HepG2 (cell line): ENCODE measurements at regions not wholly inside any gene's neighbourhood (a gene's known extent, or its start where the extent isn't known, plus 50 kb on each side); places are given as distances from the start of the nearest gene placed in this dataset.

Experiments used
- ATAC-seq: fragments of 200-7000 bp; cut with Tn5 transposase; 3 replicates; pipeline ENCODE4 v1.9.1; 2020; ENCODE audit warnings: mild to moderate bottlenecking, moderate library complexity
- BruUV-seq: library from RNA; stranded (reverse); fragments of 400-500 nt; replicated peaks from 2 replicates; lab custom pipeline; 2021; lab: Mats Ljungman, UMichigan
- CTCF ChIA-PET: fragments of 300-600 bp; formaldehyde crosslinking; extraction: SDS; loops from one replicate; lab custom pipeline; 2021; ENCODE audit warnings: low total read pairs, inconsistent platforms, low intra/inter-chr PET ratio; lab: Yijun Ruan, JAX
- POLR2A ChIA-PET: fragments of 350-600 bp; sonication (Branson Sonifier 250); formaldehyde crosslinking; loops from one replicate; lab custom pipeline; 2020; ENCODE audit warnings: antibody characterized with exemption, inconsistent platforms; lab: Yijun Ruan, JAX
- DNase-seq: peaks from one replicate; pipeline ENCODE4 v3.0.0-alpha.2; 2015; ENCODE audit warnings: low spot score
- FAIRE-seq: peaks from 3 replicates; lab custom pipeline; 2011; peaks lifted over from hg19 to GRCh38; lab: Jason Lieb, UNC
- H2AFZ ChIP-seq: one replicate; pipeline ENCODE4 v1.6.1; 2011; ENCODE audit warnings: low read length, inconsistent platforms
- H3K27ac ChIP-seq: fragments of 300-600 bp; 3 replicates; pipeline ENCODE4 v1.8.0; 2011; ENCODE audit warnings: mixed run types, mild to moderate bottlenecking, mixed read lengths, low read length, inconsistent platforms; ENCODE audit not compliant: insufficient read depth; ENCODE audit errors: extremely low read length
- H3K27me3 ChIP-seq, 2 experiments: fragments of 200-600 bp in 1 of 2; 2 replicates in 1 of 2; 3 replicates in 1 of 2; pipeline versions ENCODE4 v1.6.0 to v1.8.0; 2011; ENCODE audit warnings: low read length in 2 of 2, mild to moderate bottlenecking in 2 of 2, moderate library complexity in 2 of 2, inconsistent platforms in 1 of 2; ENCODE audit not compliant: insufficient read depth in 2 of 2, control insufficient read depth in 1 of 2
- H3K36me3 ChIP-seq, 2 experiments: fragments of 200-600 bp in 1 of 2; replicated peaks in 1 of 2; 2 replicates in 1 of 2; 3 replicates in 1 of 2; pipeline versions ENCODE4 v1.5.1 to v1.8.0; 2011; ENCODE audit warnings: low read length in 2 of 2, inconsistent platforms in 1 of 2; ENCODE audit not compliant: insufficient read depth in 2 of 2, control insufficient read depth in 1 of 2
- H3K4me1 ChIP-seq: 2 replicates; pipeline ENCODE4 v1.5.1; 2012; ENCODE audit warnings: low read length, inconsistent platforms; ENCODE audit not compliant: insufficient read depth
- H3K4me2 ChIP-seq: 2 replicates; pipeline ENCODE4 v1.6.0; 2011; ENCODE audit warnings: low read depth, low read length, inconsistent platforms
- H3K4me3 ChIP-seq, 3 experiments: fragments of 200-600 bp in 1 of 3; sonication (generic), shearing (Covaris generic) in 1 of 3; replicated peaks in 1 of 3; 2 replicates each; pipeline ENCODE4 v1.5.1; 2011 to 2016; ENCODE audit warnings: low read length in 3 of 3, inconsistent platforms in 2 of 3, low read depth in 2 of 3, mild to moderate bottlenecking in 2 of 3, control low read depth in 1 of 3, mixed read lengths in 1 of 3; ENCODE audit not compliant: insufficient read depth in 1 of 3
- H3K79me2 ChIP-seq: one replicate; pipeline ENCODE4 v1.6.1; 2011; ENCODE audit warnings: low read length, inconsistent platforms; ENCODE audit not compliant: insufficient read depth
- H3K9ac ChIP-seq: 2 replicates; pipeline ENCODE4 v1.6.0; 2011; ENCODE audit warnings: mild to moderate bottlenecking, low read depth, low read length, inconsistent platforms; ENCODE audit not compliant: insufficient read depth
- H3K9me3 ChIP-seq: 2 replicates; pipeline ENCODE4 v1.5.1; 2012; ENCODE audit warnings: mild to moderate bottlenecking, low read length
- H4K20me1 ChIP-seq: 2 replicates; pipeline ENCODE4 v1.6.0; 2011; ENCODE audit warnings: inconsistent platforms, mild to moderate bottlenecking, low read length, moderate library complexity; ENCODE audit not compliant: insufficient read depth
- ARNT ChIP-seq: fragments of 450-650 bp; IDR thresholded peaks from 2 replicates; pipeline ENCODE4 v1.6.1; 2017
- CCAR2 ChIP-seq: fragments of 200-400 bp; formaldehyde crosslinking; optimal IDR thresholded peaks from 2 replicates; pipeline ENCODE3; 2018; ENCODE audit warnings: low read depth, mild to moderate bottlenecking, low read length, moderate library complexity
- KLF12 ChIP-seq: sonication (generic); formaldehyde crosslinking; IDR thresholded peaks from 2 replicates; pipeline ENCODE4 v1.4.0; 2020; ENCODE audit warnings: missing genetic modification reagents, borderline replicate concordance
- KMT2B ChIP-seq: IDR thresholded peaks from 2 replicates; pipeline ENCODE4 v1.6.1; 2016; ENCODE audit warnings: missing genetic modification reagents, missing compliant biosample characterization
- TOPORS ChIP-seq: sonication (generic); formaldehyde crosslinking; IDR thresholded peaks from 2 replicates; pipeline ENCODE4 v1.8.0; 2023; ENCODE audit warnings: mild to moderate bottlenecking, missing genetic modification reagents
- ZBTB49 ChIP-seq: sonication (generic); formaldehyde crosslinking; IDR thresholded peaks from 2 replicates; pipeline ENCODE4 v1.4.0; 2020; ENCODE audit warnings: missing genetic modification reagents, borderline replicate concordance
- ZNF383 ChIP-seq: sonication (generic); formaldehyde crosslinking; IDR thresholded peaks from 2 replicates; pipeline ENCODE4 v1.4.0; 2020; ENCODE audit warnings: missing genetic modification reagents, mild to moderate bottlenecking, borderline replicate concordance
- ZNF513 ChIP-seq: sonication (generic); formaldehyde crosslinking; conservative IDR thresholded peaks from 2 replicates; pipeline ENCODE4 v1.5.0; 2020; ENCODE audit warnings: missing genetic modification reagents
- ZNF83 ChIP-seq: sonication (generic); formaldehyde crosslinking; IDR thresholded peaks from 2 replicates; pipeline ENCODE4 v1.4.0; 2020; ENCODE audit warnings: missing genetic modification reagents, mild to moderate bottlenecking, borderline replicate concordance
- WGBS: methylation state at CpG from one replicate; pipeline ENCODE4 v1.1.6; 2017; ENCODE audit warnings: low lambda C conversion rate; 5-methylcytosine and 5-hydroxymethylcytosine counted together
- in situ Hi-C: cut with HindIII; loops from 2 replicates; pipeline ENCODE4 v1.10.0; 2017; ENCODE audit warnings: low pct_unique_long_range_greater_than_20kb; ENCODE audit not compliant: extremely low pct_ligation_motif_present
- intact Hi-C: fragments of 100-400 bp; cut with micrococcal nuclease; formaldehyde crosslinking; loops from one replicate; pipeline ENCODE4 v1.10.0; 2022; ENCODE audit not compliant: unreplicated experiment

GRCh38 chr6:22349051-22349450 is 52.2 kb upstream of the PRL start:
- DNase-seq: no peak
- Histone ChIP-seq H3K27ac (no peak overlapping the region), H3K79me2 (no peaks in the 10 kb centered on the region), H2AFZ (no peak overlapping the region), H3K9ac (no peak overlapping the region), H3K36me3 (no peaks in the 10 kb centered on the region), H3K27me3 (no peaks in the 10 kb centered on the region), H3K4me2 (no peak overlapping the region), H4K20me1 (no peaks in the 10 kb centered on the region), H3K9me3 (peaks cover 88% of the 10 kb centered on the region), H3K4me3 (no peak overlapping the region), H3K4me1 (no peaks in the 10 kb centered on the region)
- ChIA-PET POLR2A (no interaction called here), CTCF (no interaction called here)
- WGBS: 58% methylated on average over 13 of the region's 13 CpGs
- no peak for ATAC-seq
- intact Hi-C loops (no loop called here), in situ Hi-C loops (no loop called here)
- no peak for FAIRE-seq
- BruUV-seq: no TSS peak
- TF ChIP-seq CCAR2 (no peak), KLF12 (CRISPR knock-in tag) (no peak), ZNF383 (no peak), ZNF513 (no peak), ZNF83 (CRISPR knock-in tag) (no peak), ARNT (no peak), ZBTB49 (CRISPR knock-in tag) (no peak), TOPORS (no peak), KMT2B (CRISPR knock-in tag) (no peak)
